Stimulated activated CD4-positive, alpha-beta T cell treated with anti-CD3 and anti-CD28 coated beads, Interleukin-15, amount 100 ng/mL, for 24 hours (primary cell): ENCODE measurements at regions not wholly inside any gene's neighbourhood (a gene's known extent, or its start where the extent isn't known, plus 50 kb on each side); places are given as distances from the start of the nearest gene placed in this dataset.
"Not testable (repeated sequence)": the region's sequence is repeated elsewhere in the genome, so short reads cannot be mapped to it uniquely, and the experiment has no call there.

Experiments
- DNase-seq: peaks from one replicate; pipeline ENCODE4 v3.0.0-alpha.2; 2020

DNA sequence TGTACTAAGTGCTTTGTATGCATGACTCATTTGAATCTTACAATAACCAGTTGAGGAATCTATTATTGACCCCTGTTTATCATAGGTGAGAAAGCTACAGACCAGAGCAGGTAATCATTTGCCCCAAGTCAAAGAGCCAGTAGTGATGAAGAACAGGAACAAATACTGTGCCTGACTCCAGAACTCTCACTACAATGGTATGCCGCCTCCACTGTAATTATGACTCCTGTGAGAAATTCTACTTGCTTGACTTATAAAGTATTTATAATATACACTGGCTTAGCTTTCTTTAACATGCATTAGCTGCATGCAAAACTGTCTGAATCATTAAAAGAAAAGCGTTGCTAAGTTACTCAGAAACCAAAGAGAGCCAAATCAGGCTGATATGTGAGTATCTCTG, 92.6 kb downstream of the ZNF281 start:
- DNase-seq = no peak

- no peak for DNase-seq
These were observed 93.6 kb downstream of the ZNF281 start for GRCh38 chr1:200316148-200316803.

DNA sequence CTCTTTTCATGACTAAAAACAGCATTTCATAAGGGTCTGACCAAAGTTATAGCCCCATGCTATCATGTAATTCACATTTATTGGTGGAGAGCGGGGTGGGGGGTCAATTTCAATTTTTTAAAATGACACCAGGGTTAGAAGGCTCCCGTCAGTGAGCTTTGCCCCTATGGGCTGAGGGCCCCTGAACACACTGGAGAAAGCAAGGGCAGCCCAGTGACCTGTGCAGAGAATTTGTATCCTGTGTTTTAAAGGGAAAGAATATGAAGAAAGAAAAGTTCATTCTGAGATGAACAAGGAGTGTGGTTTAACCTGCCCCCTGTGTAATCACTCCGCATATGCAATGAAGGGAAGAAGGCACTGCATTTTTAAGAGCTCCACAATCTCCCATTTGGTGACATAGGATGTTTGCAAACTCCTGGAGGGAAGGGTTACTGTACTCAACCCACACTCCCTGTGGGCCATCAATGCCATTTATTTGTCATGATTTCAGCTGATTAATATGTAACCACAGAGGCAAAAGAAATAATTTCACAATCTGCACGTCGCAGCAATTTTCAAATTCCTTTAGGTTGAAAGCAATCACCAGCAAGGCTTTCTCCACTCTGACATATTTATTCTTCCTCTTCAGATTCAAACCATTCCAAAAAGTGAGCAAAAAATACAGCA, 95.6 kb downstream of the ZNF281 start:
- DNase-seq = no peak

DNA sequence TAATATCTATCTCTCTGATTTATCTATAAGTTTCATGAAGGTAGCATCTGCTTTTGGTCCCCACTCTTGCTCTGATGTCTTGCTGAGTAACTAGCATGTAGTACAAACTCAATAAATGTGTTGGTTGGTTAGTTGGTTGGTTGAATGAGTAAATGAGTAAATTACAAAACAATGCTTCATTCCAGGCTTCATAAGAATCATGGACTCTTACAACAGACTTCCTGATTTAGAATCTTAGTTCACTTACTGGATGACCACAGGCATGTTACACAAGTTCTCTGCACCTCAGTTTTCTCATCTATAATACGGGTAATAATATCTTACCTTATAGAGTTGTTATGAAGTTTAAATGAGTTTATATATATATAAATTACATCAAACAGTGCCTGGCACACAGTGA, 98.6 kb downstream of the ZNF281 start:
- DNase-seq = no peak

- DNase-seq = no peak
These were observed 99.0 kb downstream of the ZNF281 start for GRCh38 chr1:200310824-200311223.

- DNase-seq = no peak
These were observed 102.1 kb downstream of the ZNF281 start for GRCh38 chr1:200307755-200308066.

GRCh38 chr1:200306944-200307754, 102.7 kb downstream of the ZNF281 start:
- DNase-seq = no peak

DNA sequence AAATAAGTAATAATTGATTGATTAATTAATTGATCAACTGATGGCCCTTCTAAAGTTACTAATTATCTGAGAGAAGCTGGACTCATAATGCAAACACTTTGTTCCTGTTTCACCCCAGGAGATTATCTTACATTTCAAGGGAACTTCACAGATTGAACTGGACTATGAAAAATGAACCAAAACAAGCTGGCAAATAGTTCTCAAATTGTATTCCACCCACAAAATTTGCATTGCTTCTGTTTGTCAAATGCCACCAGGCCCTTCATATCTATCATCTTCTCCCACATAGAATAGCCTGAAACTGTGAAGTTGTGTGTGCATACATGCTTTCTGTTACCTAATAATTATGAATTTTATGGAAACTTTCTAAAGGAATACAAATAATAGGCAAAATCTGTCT, 104.0 kb downstream of the ZNF281 start:
- no peak for DNase-seq

DNA sequence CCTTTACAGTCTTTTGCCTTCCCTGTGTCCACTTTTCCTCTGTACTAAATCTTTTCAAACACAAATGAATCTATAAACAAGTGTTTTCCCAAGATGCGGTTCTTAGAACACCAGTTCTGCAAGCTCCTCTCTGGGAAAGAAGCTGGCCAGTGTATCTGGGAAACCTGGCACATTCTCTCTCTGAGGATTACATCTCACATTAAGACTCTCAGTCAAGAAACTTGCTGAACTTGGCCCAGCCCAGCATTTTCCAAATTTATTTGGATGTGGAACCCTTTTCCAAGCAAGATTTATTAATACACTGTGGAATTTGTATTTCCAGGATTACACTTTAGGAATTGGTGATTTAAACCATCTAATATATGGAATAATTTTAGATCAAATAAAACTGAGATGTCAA, 105.7 kb downstream of the ZNF281 start:
- no peak for DNase-seq

DNA sequence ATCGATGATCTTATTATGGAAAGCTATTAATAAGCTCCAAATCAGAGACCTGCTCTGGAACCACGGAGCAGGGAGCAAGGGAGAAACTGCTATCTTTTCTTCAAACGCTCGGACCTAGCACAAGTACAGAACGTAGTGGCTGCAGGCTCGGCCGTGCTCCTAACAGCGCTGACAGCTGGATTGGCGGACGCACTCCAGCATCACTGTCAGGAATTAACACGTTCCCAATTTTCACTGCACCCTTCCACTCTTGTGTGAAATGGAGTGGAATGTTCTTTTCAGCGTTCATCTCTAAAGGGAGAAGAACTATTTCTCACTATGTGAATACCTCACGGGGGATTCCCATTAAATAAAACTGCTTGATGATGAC, 106.9 kb downstream of the ZNF281 start:
- DNase-seq = no peak

DNA sequence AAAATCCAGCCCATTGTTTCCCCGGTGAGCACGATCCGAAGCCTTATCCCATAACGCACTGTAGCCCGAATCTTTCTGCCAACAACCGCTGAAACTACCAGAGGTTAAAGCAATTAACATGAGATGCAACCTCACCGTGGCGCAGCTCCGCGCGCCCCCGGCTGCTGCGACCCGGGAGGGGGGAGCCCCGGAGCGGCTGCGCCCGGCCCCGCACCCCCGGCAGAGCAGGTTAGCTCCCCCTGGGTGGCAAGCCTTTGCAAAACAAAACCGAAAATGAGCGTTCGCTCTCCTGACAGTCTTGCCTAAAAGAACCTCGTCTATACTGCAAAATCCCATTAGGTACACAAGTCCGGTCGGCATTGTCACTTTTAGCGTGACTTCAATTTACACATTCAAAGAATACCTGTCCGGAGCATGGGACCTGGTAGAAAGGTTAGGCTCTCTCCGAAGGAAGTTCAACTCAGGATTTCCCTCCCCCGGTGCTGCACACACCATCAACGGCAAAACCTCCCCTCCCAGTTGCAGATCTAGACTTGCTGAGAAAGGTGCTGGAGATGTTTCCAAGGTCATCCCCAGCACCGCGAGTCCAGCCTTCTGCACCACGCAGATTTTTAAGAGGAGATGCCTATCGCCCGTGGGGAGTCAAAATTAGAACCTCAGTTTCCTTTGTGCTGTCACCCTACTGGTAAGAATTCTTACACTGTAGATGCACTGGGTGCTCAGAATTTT, 107.5 kb downstream of the ZNF281 start:
- peak; percentile 64 for DNase-seq

DNA sequence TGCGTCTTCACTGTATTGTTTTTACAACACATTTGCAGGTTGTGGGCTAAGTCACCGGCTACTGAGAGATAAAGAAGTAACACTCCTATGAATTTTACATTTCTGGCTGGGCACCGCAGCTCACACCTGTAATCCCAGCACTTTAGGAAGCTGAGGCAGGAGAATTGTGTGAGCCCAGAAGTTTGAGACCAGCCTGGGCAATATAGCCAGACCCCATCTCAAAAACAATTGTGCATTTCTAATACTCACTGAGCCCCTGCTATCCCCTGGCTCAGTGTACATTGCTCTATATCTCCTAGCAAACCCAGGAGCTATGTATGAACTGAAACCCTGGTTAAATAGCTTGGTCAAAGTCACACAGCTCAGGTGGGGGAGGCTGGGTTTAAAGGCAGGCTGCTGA, 108.7 kb downstream of the ZNF281 start:
- DNase-seq = no peak

GRCh38 chr1:200299571-200299970, 110.3 kb downstream of the ZNF281 start:
- no peak for DNase-seq

DNA sequence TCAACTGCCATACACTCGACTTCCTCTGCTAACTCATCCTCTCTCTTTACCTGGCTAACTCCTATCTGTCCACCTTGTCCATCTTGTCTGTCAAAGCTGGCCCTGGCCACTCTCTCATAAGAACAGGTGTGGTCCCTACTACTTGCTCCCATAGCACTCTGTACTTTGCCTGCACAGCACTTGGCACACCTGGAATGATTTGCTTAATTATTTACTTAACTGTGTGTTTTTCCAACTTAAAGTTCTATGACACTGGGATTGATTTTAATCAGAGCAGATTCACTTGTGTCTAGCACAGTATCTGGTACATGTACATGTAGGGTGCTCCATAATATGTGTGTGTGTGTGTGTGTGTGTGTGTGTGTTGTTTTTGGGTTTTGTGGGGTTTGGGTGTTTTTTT, 111.6 kb downstream of the ZNF281 start:
- DNase-seq = no peak

DNA sequence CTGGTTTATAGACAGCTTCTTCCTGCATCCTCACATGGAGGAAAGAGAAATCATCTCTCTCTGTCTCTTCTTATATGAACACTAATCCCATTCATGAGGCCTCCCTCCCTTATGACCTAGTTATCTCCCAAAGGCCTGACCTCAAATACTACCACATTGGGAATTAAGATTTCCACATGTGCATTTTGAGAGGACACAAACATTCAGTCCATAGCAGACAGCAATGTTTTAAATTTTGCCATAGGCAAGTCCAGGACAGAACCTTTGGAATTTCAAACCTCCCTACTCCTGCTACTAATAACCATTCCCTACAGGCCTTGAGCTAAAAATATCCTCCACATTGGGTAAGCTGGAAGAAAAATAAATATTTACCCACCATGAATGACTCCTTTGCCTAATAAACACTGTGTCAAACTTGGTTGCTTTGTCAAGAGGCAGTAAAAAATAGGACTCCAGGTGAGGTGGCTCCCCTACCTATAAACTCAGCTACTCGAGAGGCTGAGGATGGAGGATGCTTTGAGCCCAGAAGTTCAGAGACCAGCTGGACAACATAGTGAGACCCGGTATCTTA, 113.7 kb downstream of the ZNF281 start:
- no peak for DNase-seq

GRCh38 chr1:200294241-200294640, 115.6 kb downstream of the ZNF281 start:
- DNase-seq = no peak

- DNase-seq = no peak
These were observed 117.1 kb downstream of the ZNF281 start for GRCh38 chr1:200292699-200293098.

GRCh38 chr1:200291106-200291505, 118.7 kb downstream of the ZNF281 start:
- no peak for DNase-seq

DNA sequence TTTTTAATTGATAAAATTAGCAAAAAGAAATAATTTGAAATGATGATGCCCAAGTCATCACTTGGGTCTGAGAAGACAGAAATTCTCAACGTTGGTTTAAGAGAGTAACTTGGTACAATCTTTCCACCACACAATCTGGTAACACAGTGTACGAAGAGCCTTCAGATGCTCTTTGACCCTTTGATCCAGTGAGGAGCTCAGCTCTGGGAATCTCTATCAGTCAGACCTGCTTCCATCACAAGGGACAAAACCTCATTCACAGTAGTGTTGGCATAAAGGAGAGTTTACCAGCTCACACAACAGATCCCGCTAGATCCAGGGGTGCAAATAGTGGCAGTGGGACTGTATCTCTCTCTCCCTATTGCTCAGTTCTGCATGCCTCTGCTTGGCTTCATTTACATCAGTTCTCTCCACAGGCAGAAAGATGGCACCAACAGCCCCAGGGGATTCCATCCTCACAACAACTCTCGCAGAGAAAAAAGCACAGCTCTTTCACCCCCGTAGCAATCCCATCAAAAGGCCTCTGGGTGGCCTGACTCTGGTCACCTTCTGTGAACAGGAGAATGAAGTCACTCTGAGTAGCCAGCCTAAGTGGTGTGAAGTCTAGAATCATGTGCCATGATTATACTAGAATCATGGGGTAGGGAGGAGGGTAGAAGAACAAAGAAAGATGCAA, 119.7 kb downstream of the ZNF281 start:
- no peak for DNase-seq

DNA sequence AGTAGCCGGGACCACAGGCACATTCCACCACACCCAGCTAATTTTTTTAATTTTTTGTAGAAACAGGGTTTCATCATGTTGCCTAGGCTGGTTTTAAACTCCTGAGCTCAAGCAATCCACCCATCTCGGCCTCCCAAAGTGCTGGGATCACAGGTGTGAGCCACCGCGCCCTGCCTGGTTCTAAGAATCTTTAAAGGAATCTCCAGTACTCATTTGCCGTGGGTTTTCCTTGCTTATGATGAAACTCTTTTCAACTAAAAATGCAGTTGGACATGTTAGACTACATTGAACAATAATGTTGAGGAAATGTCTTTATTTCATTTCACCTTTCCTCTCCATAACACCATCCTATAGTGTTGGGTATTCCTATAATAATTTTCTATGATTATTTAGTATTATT, 121.6 kb downstream of the ZNF281 start:
- DNase-seq = no peak

DNA sequence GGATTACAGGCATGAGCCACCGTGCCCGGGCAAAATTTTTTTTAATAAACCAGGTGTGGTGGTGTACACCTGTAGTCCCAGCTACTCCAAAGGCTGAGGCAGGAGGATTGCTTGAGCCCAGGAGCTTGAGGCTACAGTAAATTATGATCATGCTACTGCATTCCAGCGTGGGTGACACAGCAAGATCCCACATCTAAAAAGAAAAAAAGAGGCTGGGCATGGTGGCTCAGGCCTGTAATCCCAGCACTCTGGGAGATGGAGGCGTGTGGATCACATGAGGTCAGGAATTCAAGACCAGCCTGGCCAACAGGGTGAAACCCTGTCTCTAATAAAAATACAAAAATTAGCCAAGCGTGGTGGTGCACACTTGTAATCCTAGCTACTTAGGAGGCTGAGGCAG, 125.6 kb downstream of the ZNF281 start:
- not testable (repeated sequence) for DNase-seq

- no peak for DNase-seq
These were observed 127.2 kb downstream of the ZNF281 start for GRCh38 chr1:200282497-200283122.
